GM18909 (cell line): ENCODE measurements at regions not wholly inside any gene's neighbourhood (a gene's known extent, or its start where the extent isn't known, plus 50 kb on each side); places are given as distances from the start of the nearest gene placed in this dataset.
"Not testable (repeated sequence)": the region's sequence is repeated elsewhere in the genome, so short reads cannot be mapped to it uniquely, and the experiment has no call there.

Experiments used
- ATAC-seq: cut with Tn5 transposase; IDR thresholded peaks from one replicate; pipeline ENCODE4 v1.9.1; 2021; ENCODE audit warnings: mild to moderate bottlenecking; ENCODE audit not compliant: unreplicated experiment, poor library complexity

- ATAC-seq, result no peak
Measured at GRCh38 chrX:148259990-148260389, 240.4 kb upstream of the AFF2 start.

GRCh38 chrX:148265829-148266228 is 234.6 kb upstream of the AFF2 start:
- ATAC-seq, result no peak

- ATAC-seq, result no peak
Measured at GRCh38 chrX:148268673-148269072, 231.7 kb upstream of the AFF2 start.

- no peak for ATAC-seq
Measured at GRCh38 chrX:148269513-148269912, 230.9 kb upstream of the AFF2 start.

- ATAC-seq, result no peak
Measured at GRCh38 chrX:148270499-148270898, 229.9 kb upstream of the AFF2 start.

GRCh38 chrX:148271263-148271662 is 229.2 kb upstream of the AFF2 start:
- ATAC-seq, result no peak

GRCh38 chrX:148281920-148282319 is 218.5 kb upstream of the AFF2 start:
- ATAC-seq, result no peak

GRCh38 chrX:148282504-148282903 is 217.9 kb upstream of the AFF2 start:
- ATAC-seq, result no peak

GRCh38 chrX:148284056-148284455 is 216.4 kb upstream of the AFF2 start:
- ATAC-seq, result no peak

- no peak for ATAC-seq
Measured at GRCh38 chrX:148284821-148285220, 215.6 kb upstream of the AFF2 start.

- no peak for ATAC-seq
Measured at GRCh38 chrX:148288451-148288850, 212.0 kb upstream of the AFF2 start.

GRCh38 chrX:148290041-148290440 is 210.4 kb upstream of the AFF2 start:
- ATAC-seq, result no peak

GRCh38 chrX:148290931-148291330 is 209.5 kb upstream of the AFF2 start:
- no peak for ATAC-seq

- ATAC-seq, result no peak
Measured at GRCh38 chrX:148298737-148299136, 201.7 kb upstream of the AFF2 start.

GRCh38 chrX:148305214-148305613 is 195.2 kb upstream of the AFF2 start:
- not testable (repeated sequence) for ATAC-seq

GRCh38 chrX:148309413-148309812 is 191.0 kb upstream of the AFF2 start:
- no peak for ATAC-seq

- peak; percentile 81 for ATAC-seq
Measured at GRCh38 chrX:148310426-148311165, 189.8 kb upstream of the AFF2 start.

GRCh38 chrX:148311544-148311943 is 188.9 kb upstream of the AFF2 start:
- no peak for ATAC-seq

- no peak for ATAC-seq
Measured at GRCh38 chrX:148314876-148315275, 185.5 kb upstream of the AFF2 start.

GRCh38 chrX:148316446-148316845 is 184.0 kb upstream of the AFF2 start:
- ATAC-seq, result no peak

- ATAC-seq, result no peak
Measured at GRCh38 chrX:148322906-148323305, 177.5 kb upstream of the AFF2 start.

GRCh38 chrX:148333989-148334388 is 166.4 kb upstream of the AFF2 start:
- ATAC-seq, result no peak
